Stimulated activated CD8-positive, alpha-beta memory T cell treated with anti-CD3 and anti-CD28 coated beads, Interleukin-7, amount 100 ng/mL, for 48 hours (primary cell): ENCODE measurements at regions not wholly inside any gene's neighbourhood (a gene's known extent, or its start where the extent isn't known, plus 50 kb on each side); places are given as distances from the start of the nearest gene placed in this dataset.

Experiments
- DNase-seq, 2 donors: peaks; one replicate each; pipeline ENCODE4 v3.0.0-alpha.2; 2020; ENCODE audit warnings: low read depth in 1 of 2; ENCODE audit errors: extremely low read depth in 1 of 2

- DNase-seq = no peak
These were observed 489.7 kb downstream of the QKI start for GRCh38 chr6:163904186-163904585.

DNA sequence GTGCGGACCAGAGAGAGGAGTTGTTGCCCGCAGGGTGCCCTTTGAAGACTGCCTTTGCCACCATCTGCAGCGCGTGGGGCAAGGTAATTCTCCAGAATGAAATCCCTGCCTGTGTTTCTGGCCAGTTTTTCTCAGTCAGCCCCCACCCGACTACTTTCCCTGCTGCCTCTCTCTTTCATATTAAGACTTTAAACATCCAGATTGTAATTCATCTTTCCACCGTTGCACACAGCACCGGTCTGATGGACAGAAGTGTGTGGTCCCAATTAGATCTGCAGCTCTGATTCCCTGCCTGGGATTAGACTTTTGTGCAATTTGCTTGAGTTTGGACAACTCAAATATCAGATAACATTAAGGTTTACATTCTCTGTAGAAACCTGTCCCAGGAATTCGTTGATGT lies 489.0 kb downstream of the QKI start:
- DNase-seq = no peak

DNA sequence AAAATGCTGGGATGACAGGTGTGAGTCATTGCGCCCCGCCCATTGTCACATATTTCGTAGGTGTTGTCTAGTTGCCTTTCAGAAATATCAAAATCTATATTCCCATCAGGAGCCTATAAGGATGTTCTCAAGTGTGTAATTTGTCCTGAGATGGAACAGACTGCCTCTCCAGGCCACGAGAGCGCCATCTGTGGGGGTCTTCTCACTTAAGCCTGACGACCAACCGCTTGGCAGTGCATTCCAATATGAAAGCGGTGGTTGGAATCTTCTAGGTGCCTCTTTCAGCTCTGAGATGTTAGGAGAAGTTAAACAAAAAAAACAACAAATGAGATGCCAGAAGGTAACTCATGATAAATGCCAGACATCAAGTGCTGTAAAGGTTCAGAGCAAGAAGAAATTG lies 488.5 kb downstream of the QKI start:
- DNase-seq = no peak

DNA sequence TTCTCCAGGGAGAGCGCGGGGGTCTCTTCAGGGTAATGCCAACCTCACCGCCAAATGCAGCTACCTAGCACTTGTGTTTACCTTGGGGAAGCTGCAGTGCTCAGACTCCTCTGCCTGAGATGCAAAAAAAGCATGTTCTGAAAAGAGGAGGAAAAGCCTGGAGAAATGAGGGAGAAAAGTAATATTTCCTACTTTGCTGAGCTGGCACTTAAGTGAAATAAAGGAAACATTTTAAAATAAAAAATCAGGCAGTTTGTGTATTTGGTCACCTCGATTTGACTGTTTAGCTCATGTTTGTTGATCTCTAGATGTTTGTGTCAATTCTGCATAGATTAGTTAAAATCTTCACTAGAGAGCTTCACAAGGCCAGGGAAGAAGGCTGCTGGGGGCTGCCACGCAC lies 487.2 kb downstream of the QKI start:
- no peak for DNase-seq

- no peak for DNase-seq
These were observed 486.1 kb downstream of the QKI start for GRCh38 chr6:163900570-163900969.

DNA sequence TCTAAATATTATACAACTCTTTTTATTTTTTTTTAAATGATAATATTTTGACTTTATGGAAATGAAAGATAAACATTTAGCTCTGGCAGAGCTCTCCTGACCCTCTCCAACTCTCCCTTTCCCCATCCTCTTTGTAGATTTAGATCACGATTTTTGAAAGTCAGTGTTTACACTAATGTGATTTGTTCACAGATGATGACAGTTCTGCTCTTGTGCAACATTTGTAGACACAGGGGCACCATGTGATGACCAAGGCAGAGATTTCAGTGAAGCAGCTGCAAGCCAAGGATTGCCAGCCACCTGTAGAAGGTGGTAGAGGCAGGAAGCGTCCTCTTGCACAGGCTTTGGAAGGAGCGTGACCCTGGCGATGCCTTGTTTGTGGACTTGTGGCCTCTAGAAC lies 483.2 kb downstream of the QKI start:
- DNase-seq = no peak

GRCh38 chr6:163897030-163897429 lies 482.5 kb downstream of the QKI start:
- no peak for DNase-seq

GRCh38 chr6:163895162-163895561 lies 480.6 kb downstream of the QKI start:
- DNase-seq = no peak

- no peak for DNase-seq
These were observed 479.2 kb downstream of the QKI start for GRCh38 chr6:163893609-163894189.

DNA sequence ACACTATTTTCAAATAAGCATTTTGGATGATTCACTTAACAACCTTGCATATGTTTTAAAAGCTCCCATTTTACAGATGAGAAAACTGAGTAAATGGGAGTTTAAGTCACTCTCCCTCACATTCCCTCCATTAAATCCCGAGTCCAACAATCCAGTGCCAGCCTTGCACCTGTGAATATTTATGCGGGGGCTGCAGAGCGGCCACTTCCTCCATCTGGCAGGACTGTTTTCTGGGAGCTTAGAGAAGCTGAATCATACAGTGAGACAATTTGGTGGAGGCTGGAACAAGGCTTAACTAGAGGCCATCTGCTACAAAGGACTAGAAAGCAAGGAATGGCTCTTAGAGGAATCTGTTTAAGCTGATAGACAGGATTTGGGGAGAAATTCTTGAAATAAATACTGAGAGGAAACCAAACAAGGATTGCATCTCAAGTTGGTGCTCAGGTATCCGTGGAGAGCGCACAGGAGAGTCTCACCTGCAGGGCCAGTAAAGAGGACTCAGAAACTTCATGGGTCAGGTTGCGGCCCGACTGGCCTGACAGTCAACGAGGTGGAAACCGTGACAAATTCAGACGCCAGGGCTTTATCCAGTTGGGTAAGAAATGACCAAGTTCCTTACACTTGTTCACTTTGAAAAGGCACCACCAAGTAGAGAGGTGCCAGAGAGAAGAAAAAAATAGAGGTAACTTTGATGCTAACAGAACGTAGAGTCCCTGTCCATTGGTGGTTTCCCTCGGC lies 478.5 kb downstream of the QKI start:
- DNase-seq = no peak

DNA sequence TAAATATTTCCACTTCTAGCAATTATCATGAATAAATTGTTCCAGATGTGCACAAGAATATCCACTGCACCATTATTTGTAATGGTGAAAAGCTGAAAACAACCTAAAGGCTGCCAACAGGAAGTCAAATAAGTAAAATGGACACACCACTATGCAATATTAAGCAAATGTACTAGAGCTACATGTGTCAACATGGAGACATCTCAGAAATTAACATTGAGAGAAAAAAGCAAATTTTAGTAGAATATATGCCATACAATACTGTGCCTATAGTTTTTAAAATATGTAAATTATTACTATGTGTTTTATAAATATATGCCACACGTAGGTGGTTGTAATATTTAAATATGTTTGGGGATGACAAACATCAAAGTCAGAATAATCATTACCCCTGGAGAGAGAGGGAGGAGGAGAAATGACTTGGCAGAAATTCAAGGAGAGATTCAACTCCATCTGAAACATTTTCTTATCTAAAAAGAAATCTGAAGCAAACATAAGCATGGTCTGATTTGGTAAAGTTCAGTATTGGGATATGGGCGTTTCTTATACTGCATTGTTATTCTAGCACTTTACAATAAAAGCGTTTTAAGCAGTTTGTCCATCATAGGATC lies 475.5 kb downstream of the QKI start:
- no peak for DNase-seq

- DNase-seq = no peak
These were observed 473.7 kb downstream of the QKI start for GRCh38 chr6:163888030-163888819.

- no peak for DNase-seq
These were observed 471.9 kb downstream of the QKI start for GRCh38 chr6:163886428-163886827.

- DNase-seq = no peak
These were observed 469.5 kb downstream of the QKI start for GRCh38 chr6:163883984-163884383.

DNA sequence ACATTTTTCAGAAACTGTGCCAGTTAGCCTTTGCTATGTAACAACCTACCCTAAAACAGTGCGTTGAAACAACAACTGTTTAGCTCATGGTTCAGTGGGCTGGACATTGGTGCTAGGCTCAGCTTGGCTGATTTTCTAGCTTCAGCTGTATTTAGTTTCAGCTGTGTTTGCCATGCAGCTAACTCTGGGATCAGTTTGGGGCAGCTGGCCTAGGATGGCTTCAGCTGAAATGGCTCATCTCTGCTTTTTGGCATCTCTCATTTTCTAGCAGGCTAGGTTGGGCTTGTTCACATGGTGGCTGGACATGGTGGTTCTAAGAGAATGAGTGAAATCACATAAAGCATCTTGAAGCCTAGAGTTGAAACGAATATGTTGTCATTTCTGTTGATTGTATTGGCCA lies 464.2 kb downstream of the QKI start:
- no peak for DNase-seq

DNA sequence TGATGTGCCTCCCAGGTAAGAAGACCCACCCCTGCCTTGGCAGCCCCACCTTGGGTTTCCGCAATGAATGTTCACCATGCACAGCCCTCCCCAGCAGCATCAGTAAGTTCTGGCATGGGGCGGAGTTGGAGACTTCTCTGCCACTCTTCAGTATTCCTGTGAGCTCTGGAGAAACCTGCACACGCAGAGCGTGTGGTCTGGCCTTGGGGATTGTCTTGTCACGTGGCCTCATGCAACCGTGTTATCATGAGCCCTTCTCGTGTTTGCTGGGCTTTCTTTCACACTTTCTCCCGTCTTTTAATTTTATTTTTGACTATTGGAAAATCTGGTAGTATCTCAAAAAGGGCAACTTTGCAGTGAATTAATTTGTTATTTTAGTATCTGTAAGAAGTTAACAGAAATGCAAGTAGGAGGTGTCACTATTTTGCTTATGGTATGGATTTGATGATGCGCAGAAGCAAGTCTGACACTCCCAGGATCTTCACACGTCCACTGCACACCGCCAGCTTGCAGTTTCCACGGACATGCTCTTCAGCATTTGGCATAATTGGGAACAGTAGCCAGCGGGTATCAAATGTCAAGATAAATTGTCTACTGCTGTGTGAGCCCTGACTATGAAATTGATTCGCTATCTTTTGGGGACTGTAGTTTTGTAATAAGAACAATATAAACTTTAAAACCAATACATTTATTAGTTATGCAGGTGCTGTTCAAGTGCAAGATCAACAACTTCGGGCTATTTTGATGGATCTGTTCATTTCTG lies 463.5 kb downstream of the QKI start:
- DNase-seq = no peak

- no peak for DNase-seq
These were observed 461.9 kb downstream of the QKI start for GRCh38 chr6:163876391-163876790.

DNA sequence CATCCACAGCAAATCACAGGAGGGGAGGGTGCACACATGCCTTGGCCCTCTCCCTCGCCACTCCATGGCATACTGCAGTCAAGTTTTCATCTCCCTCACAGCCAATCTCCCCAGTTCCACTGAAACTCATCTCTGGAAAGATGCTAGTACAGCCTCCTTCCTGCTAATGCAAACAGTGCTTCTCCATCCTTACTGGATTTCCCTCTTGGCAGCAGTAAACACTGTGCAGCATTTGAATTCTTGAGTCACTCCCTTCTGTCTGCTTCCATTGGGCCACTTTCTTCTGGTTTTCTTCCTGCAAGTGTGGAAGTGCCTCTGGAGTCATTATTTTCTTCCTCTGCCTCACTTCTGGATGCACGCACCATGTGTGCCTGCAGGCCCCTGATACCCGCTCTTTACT lies 460.3 kb downstream of the QKI start:
- DNase-seq = no peak

- DNase-seq = no peak
These were observed 457.8 kb downstream of the QKI start for GRCh38 chr6:163872335-163872734.

- no peak for DNase-seq
These were observed 457.1 kb downstream of the QKI start for GRCh38 chr6:163871616-163872015.
